KBM-7 (cell line): ENCODE measurements at regions not wholly inside any gene's neighbourhood (a gene's known extent, or its start where the extent isn't known, plus 50 kb on each side); places are given as distances from the start of the nearest gene placed in this dataset.
"Not testable (repeated sequence)": the region's sequence is repeated elsewhere in the genome, so short reads cannot be mapped to it uniquely, and the experiment has no call there.

Experiments used
- DNase-seq: peaks from one replicate; pipeline ENCODE4 v3.0.0-alpha.2; 2015
- in situ Hi-C: fragments of 300-500 bp; cut with MboI; formaldehyde crosslinking; loops from 2 replicates; pipeline ENCODE4 v1.14.3; 2020; ENCODE audit warnings: low sequenced_read_pairs, low pct_unique_long_range_greater_than_20kb, mixed read lengths

DNA sequence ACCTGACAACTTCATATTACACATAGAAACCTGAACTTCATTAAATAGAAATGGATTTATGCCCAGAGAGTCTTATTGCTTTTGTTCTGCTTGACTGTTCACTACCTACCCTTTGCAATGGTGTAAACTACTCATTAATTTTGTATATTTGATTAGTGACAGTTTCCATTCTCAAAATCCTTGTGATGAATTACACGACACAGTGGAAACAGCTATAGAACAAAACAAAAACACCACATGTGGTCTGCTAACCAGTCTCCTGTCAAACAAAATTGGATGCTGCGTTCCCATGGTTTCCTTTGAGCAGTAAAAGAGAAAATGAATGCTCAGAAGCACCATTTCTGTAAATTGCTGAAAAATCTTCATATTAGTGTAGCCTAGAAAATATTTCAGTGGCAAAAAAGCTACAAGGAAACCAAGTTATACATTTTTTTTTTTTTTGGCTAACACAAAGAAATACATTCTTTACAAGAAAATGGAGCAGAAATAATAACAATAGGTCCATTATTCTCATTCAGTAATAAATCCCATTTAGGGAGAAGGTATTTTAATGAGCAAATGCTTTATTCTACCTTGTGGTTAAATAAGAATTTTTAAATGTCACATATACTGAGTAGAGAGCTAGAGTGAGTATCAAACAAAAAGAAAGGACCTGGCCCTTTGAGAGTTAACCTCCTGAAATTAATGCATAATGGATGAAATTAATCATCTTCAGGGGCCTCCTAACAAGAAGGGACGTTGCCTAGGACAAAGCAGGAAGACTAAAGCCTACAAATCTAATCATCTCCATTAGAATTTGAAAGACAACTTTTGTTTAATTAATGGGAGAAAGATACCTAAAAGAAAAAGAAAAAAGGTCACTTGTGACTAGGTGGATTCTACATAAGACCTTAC lies 355.1 kb upstream of the ZC3H15 start:
- in situ Hi-C loops, result no loop called here
- DNase-seq, result no peak

- in situ Hi-C loops, result no loop called here
- no peak for DNase-seq
These were observed 350.4 kb upstream of the ZC3H15 start for GRCh38 chr2:186135686-186136085.

DNA sequence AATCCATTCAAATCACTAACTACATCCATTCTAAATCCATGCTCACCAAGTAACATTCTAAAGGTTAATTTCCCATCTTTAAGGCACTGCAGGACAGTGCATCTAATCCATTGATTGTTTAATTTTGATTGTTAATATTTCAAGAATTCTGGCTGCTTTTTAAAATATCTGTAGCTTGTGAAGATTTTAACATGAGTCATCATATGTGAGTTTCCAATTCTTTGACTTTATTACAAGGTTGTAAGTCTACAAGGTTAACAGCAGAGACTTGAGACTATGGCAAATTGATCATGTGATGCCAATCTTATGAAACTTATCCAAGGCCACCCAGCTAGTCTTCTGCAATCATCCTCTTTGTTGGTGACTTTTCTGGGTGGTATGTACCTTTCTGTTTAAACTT lies 349.2 kb upstream of the ZC3H15 start:
- no peak for DNase-seq
- in situ Hi-C loops, result no loop called here

GRCh38 chr2:186138845-186139244 lies 347.2 kb upstream of the ZC3H15 start:
- DNase-seq, result no peak
- in situ Hi-C loops, result no loop called here

DNA sequence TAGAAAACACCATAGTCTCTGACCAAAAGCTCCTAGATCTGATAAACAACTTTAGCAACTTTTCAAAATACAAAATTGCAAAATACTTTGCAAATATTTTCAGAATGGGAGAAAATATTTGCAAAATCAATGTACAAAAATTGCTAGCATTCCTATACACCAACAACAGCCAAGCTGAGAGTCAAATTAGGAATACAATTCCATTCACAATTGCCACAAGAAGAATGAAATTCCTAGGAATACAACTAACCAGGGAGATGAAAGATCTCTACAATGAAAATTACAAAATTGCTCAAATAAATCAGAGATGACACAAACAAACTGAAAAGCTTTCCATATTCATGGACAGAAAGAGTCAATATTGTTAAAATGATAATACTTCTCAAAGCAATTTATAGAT lies 327.0 kb upstream of the ZC3H15 start:
- no peak for DNase-seq
- in situ Hi-C loops, result no loop called here

GRCh38 chr2:186164325-186164724 lies 321.7 kb upstream of the ZC3H15 start:
- in situ Hi-C loops, result no loop called here
- no peak for DNase-seq

DNA sequence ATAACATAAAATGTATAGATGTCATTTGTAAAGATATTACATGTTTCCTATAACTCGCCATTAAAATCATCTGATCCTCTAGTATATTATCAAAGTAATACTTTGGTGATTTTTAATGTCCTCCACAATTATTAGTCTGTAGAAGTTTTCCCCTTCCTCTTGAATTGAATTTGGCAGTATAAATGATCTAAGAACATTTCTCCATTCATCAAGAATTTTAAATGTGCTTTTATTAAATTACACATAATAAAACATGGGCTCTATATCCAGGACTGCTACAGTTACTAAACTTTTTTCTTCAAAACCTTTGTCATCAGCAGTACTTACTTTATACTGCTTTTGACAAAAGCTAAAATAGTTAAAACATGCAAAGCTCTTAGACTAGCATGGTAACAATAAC lies 315.4 kb upstream of the ZC3H15 start:
- in situ Hi-C loops, result no loop called here
- DNase-seq, result no peak

DNA sequence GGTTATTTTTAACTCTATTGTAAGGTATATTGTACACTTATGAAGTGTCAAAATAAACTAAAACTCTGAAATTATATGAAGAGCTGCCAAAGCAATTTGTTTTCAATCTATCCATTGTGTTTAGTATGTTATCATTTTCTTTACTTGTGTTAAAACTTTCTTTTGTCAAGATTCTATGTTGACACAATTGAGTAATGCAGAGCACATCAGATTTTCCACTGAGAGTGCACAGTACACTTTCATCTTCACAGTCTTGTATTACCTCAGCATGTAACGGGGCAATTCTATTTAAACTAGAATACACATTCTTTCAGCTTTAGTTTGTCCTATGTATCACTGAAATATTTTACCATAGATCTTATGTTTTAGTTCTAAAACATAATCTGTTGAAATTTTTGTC lies 304.4 kb upstream of the ZC3H15 start:
- in situ Hi-C loops, result no loop called here
- DNase-seq, result no peak

DNA sequence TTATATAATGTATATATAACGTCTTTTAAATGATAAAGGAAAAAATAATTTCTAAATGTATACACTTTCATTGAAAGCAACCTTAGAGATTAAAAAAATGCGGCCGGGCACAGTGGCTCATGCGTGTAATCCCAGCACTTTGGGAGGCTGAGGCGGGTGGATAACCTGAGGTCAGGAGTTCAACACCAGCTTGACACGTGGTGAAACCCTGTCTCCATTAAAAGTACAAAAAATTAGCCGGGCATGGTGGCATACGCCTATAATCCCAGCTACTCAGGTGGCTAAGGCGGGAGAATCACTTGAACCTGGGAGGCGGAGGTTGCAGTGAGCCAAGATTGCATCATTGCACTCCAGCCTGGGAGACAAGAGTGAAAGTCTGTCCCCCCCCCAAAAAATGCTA lies 303.7 kb upstream of the ZC3H15 start:
- in situ Hi-C loops, result not testable (repeated sequence)

GRCh38 chr2:186183406-186183805 lies 302.7 kb upstream of the ZC3H15 start:
- in situ Hi-C loops, result no loop called here
- peak; percentile 25 for DNase-seq

More for the DNA sequence above, 303.7 kb upstream of the ZC3H15 start:
- DNase-seq, result not testable (repeated sequence)

DNA sequence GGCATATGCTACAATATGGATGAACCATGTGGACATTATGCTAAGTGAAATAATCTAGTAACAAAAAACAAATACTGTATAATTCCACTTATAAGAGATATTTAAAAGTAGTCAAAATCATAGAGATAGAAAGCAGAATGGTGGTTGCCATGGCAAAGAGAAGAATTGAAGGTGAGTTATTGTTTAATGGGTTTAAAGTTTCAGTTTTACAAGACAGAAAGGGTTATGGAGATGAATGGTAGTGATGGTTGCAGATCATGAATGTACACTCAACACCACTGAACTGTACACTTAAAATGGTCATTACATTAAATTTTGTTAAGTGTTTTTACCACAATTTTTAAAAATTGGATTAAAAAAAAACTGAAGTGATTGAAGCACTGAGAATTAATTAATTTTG lies 298.2 kb upstream of the ZC3H15 start:
- no peak for DNase-seq
- in situ Hi-C loops, result no loop called here

GRCh38 chr2:186189816-186190215 lies 296.2 kb upstream of the ZC3H15 start:
- in situ Hi-C loops, result no loop called here
- no peak for DNase-seq

DNA sequence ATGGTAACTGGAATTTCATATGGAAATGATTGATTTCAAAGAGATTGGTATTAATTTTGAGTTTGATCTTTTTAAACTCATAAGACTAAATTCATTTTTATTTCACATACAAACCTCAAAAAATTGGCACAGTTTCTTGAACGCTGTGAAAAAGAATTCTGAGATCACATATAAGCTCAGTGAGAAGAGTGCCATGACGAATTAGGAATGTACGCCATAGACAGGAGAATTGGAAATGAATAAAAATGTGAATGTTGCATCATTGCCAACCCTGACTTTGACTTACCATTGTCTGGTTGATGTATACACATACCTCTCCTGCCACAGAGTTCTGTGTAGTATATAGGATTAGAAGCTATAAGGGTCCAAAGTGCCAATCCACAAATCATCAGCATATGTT lies 290.4 kb upstream of the ZC3H15 start:
- in situ Hi-C loops, result no loop called here
- no peak for DNase-seq

DNA sequence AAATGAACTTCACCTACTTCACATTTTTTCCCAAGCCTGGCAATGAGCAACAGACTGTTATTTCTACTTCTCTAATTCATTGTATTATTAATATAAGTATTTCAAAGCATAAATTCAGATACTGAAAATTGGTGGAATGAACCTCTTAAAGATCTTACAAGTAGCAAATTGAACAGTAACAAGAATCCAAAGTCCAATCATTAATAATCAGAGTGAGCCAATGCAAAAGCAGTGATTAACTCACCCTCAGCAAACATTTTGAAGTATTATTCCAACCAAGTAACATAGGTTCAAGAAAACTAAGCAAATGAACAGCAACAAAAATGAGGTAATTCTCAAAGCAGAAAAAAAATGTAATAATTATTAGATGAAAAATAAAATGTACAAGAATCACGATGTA lies 288.1 kb upstream of the ZC3H15 start:
- in situ Hi-C loops, result no loop called here

DNA sequence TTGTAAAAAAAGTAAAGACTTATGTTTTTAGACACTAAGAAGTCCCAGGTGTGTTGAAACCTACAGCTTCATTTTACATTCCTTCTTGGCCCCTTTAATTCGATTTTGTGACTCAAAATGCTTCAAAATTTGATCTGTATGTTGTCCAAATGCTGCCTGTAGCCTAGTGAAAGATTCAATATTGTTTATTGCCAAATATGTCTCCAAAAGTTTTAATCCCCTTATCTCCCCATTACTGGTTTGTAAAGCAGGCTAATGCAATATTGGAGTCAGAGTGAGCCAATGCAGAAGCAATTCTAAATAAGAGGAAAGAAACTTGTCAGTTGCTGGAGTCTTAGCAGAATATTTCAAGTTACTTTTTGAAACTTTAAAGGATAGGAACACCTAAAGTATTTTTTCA lies 287.0 kb upstream of the ZC3H15 start:
- in situ Hi-C loops, result no loop called here
- DNase-seq, result no peak

More for the DNA sequence above, 288.1 kb upstream of the ZC3H15 start:
- DNase-seq, result no peak

- in situ Hi-C loops, result no loop called here
- DNase-seq, result no peak
These were observed 284.7 kb upstream of the ZC3H15 start for GRCh38 chr2:186201371-186201770.

DNA sequence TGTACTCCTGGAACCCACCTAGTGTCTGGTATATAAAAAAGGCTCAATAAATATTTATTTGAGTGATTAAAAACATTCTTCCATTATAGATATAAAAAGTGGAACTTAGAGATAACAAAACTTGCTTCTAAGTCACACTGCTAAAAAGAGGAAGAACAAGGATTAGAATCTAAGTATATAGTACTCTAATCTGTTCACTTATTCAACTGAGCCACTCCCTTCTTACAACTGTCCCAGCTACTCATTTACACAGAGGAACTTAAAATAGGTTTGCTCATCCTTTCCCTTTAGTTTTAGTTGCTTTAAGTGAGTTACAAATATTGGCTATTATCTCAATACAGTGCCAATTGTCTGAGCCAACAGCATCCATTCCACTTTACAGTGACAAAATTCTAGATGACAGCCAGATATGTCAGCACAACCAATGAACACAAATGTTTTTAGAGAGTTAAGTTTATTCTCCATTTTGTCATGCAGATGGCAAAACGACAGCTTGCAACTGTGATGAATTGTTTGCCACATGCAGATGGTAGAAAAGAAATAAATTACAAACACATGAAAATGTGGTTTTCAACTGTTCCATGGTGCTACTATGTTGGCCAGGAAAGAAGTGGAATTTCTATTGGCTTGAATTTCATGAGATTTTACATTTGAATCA lies 280.7 kb upstream of the ZC3H15 start:
- DNase-seq, result peak; percentile 12

DNA sequence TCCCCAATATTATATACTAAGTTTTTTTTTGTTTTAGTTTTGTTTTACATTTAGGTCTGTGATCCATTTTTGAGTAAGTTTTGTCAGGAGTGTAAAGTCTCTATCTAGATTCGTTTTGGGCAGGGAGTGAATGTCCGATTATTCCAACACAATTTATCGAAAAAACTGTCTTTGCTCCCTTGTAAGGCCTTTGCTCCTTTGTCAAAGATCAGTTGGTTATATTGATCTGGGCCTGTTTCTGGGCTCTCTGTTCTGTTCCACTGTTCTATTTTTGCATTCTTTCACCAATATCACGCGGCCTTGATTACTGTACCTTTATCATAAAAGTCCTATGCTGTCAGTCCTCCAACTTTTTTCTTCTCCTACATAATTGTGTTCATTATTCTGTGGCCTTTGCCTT lies 276.5 kb upstream of the ZC3H15 start:
- in situ Hi-C loops, result no loop called here
- DNase-seq, result no peak

More for the DNA sequence above, 280.7 kb upstream of the ZC3H15 start:
- in situ Hi-C loops, result no loop called here

DNA sequence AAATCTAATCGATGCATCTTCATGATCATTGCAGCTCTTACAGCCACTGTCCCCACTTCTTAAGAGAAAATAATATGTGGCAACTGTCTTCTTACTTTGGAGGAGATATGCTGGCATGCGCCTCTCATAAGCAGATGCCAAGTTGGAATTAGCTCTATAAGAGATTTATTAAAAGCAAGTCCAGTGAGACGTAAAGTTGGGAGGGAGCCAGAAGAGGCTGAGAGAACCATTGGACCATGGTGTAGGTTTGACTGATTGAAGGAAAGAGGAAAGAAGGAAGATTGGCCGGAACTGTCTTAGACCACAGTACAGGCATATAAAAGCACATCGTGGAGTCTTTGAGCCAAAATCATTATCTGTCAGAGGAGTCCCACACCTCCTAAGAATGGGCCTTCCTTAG lies 265.7 kb upstream of the ZC3H15 start:
- no peak for DNase-seq
- in situ Hi-C loops, result no loop called here

- in situ Hi-C loops, result no loop called here
These were observed 256.8 kb upstream of the ZC3H15 start for GRCh38 chr2:186229265-186229664.

DNA sequence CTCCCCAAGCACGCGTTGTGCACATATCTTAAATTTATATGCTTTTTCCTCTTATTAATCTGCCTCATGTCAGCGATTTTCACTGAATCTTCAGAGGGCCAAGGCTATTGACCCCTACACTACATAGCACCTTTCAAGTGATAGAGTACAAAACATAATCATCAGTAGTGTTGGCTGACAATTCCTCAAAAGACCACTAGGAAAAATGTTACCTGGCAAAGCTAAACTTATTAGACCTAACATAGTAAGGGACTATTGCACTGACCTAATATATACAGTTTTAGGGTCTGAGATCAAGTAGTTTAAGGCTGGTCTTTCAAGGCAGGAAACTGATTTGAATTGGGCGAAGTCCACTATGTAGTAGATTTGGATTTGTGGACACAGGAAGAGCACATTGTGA lies 244.2 kb upstream of the ZC3H15 start:
- in situ Hi-C loops, result no loop called here

More at GRCh38 chr2:186229265-186229664, 256.8 kb upstream of the ZC3H15 start:
- DNase-seq, result no peak

More for the DNA sequence above, 244.2 kb upstream of the ZC3H15 start:
- no peak for DNase-seq
